ENCODE measurements at regions not wholly inside any gene's neighbourhood (a gene's known extent, or its start where the extent isn't known, plus 50 kb on each side); places are given as distances from the start of the nearest gene placed in this dataset.
A peak's percentile ranks its signal among the peaks of the same experiment; 100 is the strongest.

DNA sequence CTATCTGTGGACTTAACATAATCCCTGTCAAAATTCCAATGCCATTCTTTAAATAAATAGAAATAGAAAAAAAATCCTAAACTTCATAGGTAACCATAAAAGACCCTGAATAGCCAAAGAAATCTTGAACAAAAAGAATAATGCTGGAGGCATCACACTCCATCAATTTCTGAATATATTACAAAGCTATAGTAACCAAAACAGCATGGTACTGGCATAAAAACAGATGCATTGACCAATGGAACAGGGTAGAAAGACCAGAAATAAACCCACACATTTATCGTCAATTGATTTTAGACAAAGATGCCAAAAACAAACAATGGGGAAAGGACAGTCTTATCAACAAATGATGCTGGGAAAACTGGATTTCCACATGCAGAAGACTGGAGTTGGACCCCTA is 205.7 kb downstream of the VAPA start:
- Histone ChIP-seq H3K27ac (no peak overlapping the region), H3K4me3 (no peak overlapping the region), H3K9me3 (peaks cover 6% of the 10 kb centered on the region), H3K36me3 (ENCODE audit: insufficient read depth in 1 of 2, low read depth in 1 of 2) (no peaks in the 10 kb centered on the region), H3K4me1 (peaks cover 33% of the 10 kb centered on the region), H3K27me3 (ENCODE audit: insufficient read depth in 3 of 3, low read length in 2 of 3) (no peaks in the 10 kb centered on the region)
- intact Hi-C loops (cut with DNase I) = loop anchor here in 1 of 2 donors (5.0 kb wide), 1 partner anchor 48 kb away; no protein-coding TSS in a partner anchor
- TF ChIP-seq CTCF (IDR thresholded peaks at IDR 0.05) = no peak
- DNase-seq = no peak
- no peak for ATAC-seq
- WGBS, 3 donors = 95 to 100% (median 99%) methylated on average over 1 of the region's 1 CpG

DNA sequence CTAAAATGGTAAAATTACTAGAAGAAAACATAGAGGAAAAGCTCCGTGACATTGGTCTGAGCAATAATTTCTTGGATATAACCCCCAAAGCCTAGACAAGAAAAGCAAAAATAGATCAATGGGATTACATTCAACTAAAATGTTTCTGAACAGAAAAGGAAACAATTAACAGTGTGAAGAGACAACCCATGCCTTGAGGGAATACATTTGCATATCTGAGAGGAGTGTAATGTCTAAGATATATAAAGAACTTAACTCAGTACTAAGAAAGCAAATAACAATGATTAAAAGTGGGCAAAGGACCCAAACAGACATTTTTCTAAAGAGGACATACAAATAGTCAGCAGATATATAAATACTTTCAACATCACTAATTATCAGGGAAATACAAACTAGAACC is 206.2 kb downstream of the VAPA start:
- H3K4me3 ChIP-seq = no peak overlapping the region
- DNase-seq (no peak), ATAC-seq (no peak)
- H3K4me1 ChIP-seq = peaks cover 33% of the 10 kb centered on the region
- no peaks in the 10 kb centered on the region for H3K36me3 ChIP-seq (ENCODE audit: insufficient read depth in 1 of 2, low read depth in 1 of 2)
- WGBS, 3 donors = 96 to 98% (median 97%) methylated on average over 1 of the region's 1 CpG
- no peaks in the 10 kb centered on the region for H3K27me3 ChIP-seq (ENCODE audit: insufficient read depth in 3 of 3, low read length in 2 of 3)
- intact Hi-C loops (cut with DNase I) = loop anchor here in 1 of 2 donors (5.0 kb wide), 1 partner anchor 47 kb away; no protein-coding TSS in a partner anchor
- peaks cover 6% of the 10 kb centered on the region for H3K9me3 ChIP-seq
- no peak overlapping the region for H3K27ac ChIP-seq
- no peak for TF ChIP-seq CTCF (IDR thresholded peaks at IDR 0.05)

GRCh38 chr18:10120622-10121021 is 206.8 kb downstream of the VAPA start:
- H3K4me3 ChIP-seq = no peak overlapping the region
- 43 to 65% (median 49%) methylated on average over 3 of the region's 3 CpGs for WGBS, 3 donors
- no peaks in the 10 kb centered on the region for H3K36me3 ChIP-seq (ENCODE audit: insufficient read depth in 1 of 2, low read depth in 1 of 2)
- peaks cover 33% of the 10 kb centered on the region for H3K4me1 ChIP-seq
- peaks cover 6% of the 10 kb centered on the region for H3K9me3 ChIP-seq
- DNase-seq = no peak
- intact Hi-C loops (cut with DNase I) = no loop called here
- H3K27me3 ChIP-seq (ENCODE audit: insufficient read depth in 3 of 3, low read length in 2 of 3) = no peaks in the 10 kb centered on the region
- no peak overlapping the region for H3K27ac ChIP-seq
- TF ChIP-seq CTCF (IDR thresholded peaks at IDR 0.05) = no peak
- ATAC-seq = no peak

- 79 to 87% (median 80%) methylated on average over 1 of the region's 1 CpG for WGBS, 3 donors
- no peak for TF ChIP-seq CTCF (IDR thresholded peaks at IDR 0.05)
- DNase-seq (no peak), ATAC-seq (no peak)
- intact Hi-C loops (cut with DNase I) = no loop called here
- Histone ChIP-seq H3K36me3 (ENCODE audit: insufficient read depth in 1 of 2, low read depth in 1 of 2) (no peaks in the 10 kb centered on the region), H3K27ac (no peak overlapping the region), H3K27me3 (ENCODE audit: insufficient read depth in 3 of 3, low read length in 2 of 3) (no peaks in the 10 kb centered on the region), H3K4me1 (peaks cover 33% of the 10 kb centered on the region), H3K4me3 (no peak overlapping the region), H3K9me3 (peaks cover 6% of the 10 kb centered on the region)
Measured at GRCh38 chr18:10121028-10121427, 207.2 kb downstream of the VAPA start.

DNA sequence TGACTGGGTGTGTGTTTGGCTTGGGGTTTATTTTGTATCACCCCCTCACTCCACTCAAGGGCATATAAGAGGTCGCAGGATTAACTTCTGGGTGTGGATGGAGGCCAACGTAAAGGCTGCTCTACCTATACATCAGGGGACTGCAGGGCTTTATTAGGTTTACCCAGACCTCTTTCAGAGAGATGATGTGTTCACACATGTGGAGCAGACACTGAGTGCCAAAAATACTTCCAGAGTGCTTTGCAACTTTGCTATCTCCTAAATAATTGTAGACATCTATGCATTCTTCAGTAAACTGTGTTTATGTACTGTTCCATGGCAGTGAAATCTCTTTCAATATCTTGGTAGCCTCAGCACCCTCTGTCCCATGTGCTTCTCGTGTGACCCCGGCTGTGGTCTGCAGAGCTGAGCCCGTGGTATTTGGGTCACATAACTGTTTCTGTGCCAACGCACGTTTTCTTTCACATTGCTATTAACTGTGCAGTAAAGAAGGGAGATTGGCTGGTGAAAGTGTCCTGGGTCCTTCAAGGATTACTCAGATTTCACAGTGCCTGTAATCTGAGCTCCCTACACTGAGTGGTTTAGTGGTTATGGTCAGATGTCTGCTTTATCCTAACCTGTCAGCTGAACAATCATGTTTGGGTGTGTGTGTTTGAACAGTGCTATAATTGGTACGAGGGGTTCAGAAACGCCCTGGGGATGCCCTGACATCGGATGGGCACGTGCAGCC is 208.1 kb downstream of the VAPA start:
- peaks cover 33% of the 10 kb centered on the region for H3K4me1 ChIP-seq
- peak overlapping the region; percentile 73 for H3K27ac ChIP-seq
- 33 to 39% (median 33%) methylated on average over 11 of the region's 11 CpGs for WGBS, 3 donors
- no peaks in the 10 kb centered on the region for H3K36me3 ChIP-seq (ENCODE audit: insufficient read depth in 1 of 2, low read depth in 1 of 2)
- H3K4me3 ChIP-seq = no peak overlapping the region
- intact Hi-C loops (cut with DNase I) = no loop called here
- H3K27me3 ChIP-seq (ENCODE audit: insufficient read depth in 3 of 3, low read length in 2 of 3) = no peaks in the 10 kb centered on the region
- no peak for TF ChIP-seq CTCF (IDR thresholded peaks at IDR 0.05)
- DNase-seq (no peak), ATAC-seq (peak; percentile 88 to 93 (median 92))
- peaks cover 6% of the 10 kb centered on the region for H3K9me3 ChIP-seq

Measured in psoas muscle (tissue), 7 donors.